Activated CD4-positive, alpha-beta T cell treated with anti-CD3 and anti-CD28 coated beads, Interleukin-2, amount 50 U/mL, for 1 hour (primary cell): ENCODE measurements at regions not wholly inside any gene's neighbourhood (a gene's known extent, or its start where the extent isn't known, plus 50 kb on each side); places are given as distances from the start of the nearest gene placed in this dataset.

Experiments
- DNase-seq: peaks from one replicate; pipeline ENCODE4 v3.0.0-alpha.2; 2020

DNA sequence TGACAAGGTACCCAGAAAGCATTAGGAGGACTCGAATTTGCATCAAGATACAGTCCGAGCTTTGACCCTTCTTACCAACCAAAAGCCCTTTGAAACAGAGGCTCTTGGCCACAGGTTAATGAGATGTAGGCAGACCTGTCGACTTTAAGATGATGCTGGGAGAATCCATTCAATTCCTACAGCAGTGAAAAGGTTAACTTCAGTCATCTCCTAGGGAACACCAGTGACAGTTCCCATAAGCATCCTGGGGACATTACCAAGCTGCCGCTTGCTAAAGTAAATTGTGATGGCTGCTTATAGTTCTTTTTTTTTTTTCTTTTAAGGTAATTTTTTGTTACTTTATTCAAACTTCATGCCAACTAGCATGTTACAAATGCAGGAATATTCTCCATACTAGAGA lies 379.3 kb downstream of the SOX11 start:
- DNase-seq = no peak

- no peak for DNase-seq
These were observed 380.1 kb downstream of the SOX11 start for GRCh38 chr2:6072276-6072675.

DNA sequence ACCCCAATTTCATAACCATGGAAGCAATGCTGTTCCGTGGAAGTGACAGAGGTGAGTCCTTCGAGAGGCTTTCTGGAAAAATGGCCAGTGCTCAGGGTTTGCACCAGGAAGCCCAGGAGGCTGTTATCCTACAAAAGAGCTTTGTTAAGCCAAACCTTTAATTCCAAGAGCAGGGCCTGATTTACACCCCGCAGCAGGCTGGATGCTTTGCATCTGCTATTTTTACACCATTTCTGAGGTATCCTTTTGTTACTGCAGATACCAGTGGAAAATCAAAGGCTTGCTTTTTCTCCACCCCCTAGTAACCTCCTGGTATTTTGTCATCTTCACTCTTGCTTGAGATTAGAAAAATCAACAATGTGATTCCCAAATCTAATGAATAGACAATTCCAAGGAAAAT lies 380.6 kb downstream of the SOX11 start:
- no peak for DNase-seq

- no peak for DNase-seq
These were observed 381.3 kb downstream of the SOX11 start for GRCh38 chr2:6073191-6074088.

DNA sequence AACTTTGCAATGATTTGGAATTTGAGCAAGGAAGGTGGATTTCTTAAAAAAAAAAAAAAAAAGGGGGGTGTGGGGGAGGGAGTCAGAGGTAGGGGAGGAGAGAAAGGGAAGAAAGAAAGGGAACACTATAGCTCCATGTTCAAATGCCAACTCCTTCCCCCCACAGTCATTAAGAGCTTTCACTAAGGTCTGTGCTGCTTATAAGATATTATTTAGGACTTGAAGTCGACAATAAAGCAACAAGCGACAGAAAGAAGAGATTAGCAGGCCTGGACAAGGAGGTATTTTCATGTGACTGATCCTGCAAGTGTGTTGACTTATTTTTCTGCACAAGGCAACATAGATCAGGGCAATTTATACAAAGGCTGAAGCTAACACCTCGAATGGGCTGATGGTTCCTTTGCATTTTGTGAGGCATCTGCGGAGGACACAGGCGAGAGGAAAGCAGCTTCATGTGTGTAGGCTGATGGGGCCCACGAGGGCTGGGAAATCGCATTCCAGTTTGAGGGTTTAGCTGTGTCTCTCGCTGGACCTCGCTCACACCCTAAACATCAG lies 382.0 kb downstream of the SOX11 start:
- no peak for DNase-seq

DNA sequence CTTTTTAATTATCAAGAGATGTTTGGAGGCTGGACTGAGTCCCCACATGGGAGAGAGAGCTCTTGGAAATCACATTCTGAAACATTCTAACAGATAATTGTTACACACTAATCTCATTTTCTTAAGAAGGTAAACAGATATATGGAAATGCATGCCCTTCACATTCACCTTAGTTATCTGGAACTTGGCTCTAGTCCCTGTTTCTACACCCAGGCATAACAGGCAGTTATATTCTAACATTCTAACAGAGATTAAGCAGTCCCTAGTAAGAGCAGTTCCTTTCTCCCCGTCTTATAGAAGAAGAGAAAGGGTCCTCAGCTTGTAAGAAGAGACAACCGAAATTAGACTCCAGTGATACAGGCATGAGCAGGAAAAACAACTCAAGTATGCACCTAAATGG lies 385.4 kb downstream of the SOX11 start:
- DNase-seq = no peak

DNA sequence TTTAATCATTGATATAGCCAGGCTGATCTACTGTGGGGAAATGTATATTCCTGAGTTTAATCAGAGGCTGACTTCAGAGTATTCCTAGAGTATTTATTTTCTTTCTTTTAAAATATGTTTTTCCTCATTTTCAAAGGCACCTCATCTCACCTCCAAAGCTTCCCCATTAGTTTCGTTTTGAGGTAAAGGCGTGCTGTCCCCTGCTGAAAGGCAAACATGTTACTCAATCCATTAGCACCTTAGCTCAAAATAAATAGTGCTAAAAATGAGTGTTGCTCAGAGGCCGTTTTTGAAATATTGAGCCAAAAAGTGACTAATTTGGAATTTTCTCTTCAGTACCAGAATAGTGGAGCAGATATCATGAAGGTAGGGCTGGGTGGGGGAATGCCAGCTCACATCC lies 386.2 kb downstream of the SOX11 start:
- DNase-seq = no peak

GRCh38 chr2:6079405-6079804 lies 387.2 kb downstream of the SOX11 start:
- DNase-seq = no peak

- no peak for DNase-seq
These were observed 389.0 kb downstream of the SOX11 start for GRCh38 chr2:6080932-6081753.

- no peak for DNase-seq
These were observed 389.9 kb downstream of the SOX11 start for GRCh38 chr2:6081955-6082624.

- no peak for DNase-seq
These were observed 390.4 kb downstream of the SOX11 start for GRCh38 chr2:6082625-6083018.

DNA sequence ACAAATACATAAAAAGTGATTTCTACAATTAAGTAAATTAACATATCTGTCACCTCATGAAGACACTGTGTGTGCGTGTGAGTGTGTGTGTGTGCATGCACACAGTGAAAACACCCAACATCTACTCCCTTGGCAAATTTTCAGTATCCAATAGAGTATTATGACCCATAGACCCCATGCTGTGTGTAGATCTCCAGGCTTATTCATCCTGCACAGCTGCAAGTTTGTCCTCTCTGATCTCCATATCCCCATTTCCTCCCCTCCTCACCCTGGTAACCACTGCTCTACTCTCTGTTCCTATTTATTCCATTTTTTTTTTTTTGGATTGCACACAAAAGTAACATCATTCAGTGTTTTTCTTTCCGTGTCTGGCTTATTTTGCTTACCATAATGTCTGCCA lies 391.0 kb downstream of the SOX11 start:
- no peak for DNase-seq

DNA sequence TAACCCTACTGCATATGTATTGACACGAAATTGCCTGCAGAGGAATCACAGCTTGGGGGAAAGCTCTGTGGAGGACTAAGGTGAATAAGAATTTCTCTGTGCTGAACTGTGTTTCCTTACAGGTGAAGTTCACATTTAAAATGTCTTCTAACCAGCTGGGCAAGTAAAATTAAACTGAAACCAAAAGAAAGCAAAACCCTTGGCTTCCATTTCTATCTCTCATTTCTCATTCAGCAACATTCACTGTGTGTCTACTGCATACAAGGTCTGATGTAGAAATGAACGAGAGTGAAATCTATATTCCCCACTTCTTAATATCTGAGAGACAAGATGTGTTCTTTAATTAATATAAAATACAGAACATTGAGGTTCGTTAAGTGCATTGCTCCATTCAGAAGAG lies 397.3 kb downstream of the SOX11 start:
- no peak for DNase-seq

GRCh38 chr2:6103372-6103771 lies 411.2 kb downstream of the SOX11 start:
- DNase-seq = no peak

- no peak for DNase-seq
These were observed 411.8 kb downstream of the SOX11 start for GRCh38 chr2:6103949-6104348.

DNA sequence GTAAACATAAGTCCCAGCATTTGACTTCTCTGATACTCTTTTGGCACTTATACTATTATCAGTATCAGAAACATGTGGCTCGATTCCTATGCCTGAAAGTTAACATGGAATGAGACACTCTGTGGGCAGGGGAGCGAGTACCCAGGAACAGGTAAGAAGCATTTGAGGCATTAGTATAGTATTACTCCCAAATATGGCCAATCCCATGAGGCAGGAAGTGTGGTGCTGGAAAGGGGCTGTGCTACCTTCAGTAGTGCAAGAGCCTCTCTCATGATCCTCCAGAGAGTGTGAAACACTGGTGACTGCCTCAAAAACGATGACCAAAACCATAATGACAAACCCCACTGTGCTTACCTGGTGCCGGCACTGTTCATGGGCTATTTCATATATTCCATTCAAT lies 415.1 kb downstream of the SOX11 start:
- DNase-seq = no peak

GRCh38 chr2:6109831-6110230 lies 417.6 kb downstream of the SOX11 start:
- DNase-seq = no peak

- DNase-seq = no peak
These were observed 419.6 kb downstream of the SOX11 start for GRCh38 chr2:6111781-6112261.

GRCh38 chr2:6113786-6114185 lies 421.6 kb downstream of the SOX11 start:
- no peak for DNase-seq

DNA sequence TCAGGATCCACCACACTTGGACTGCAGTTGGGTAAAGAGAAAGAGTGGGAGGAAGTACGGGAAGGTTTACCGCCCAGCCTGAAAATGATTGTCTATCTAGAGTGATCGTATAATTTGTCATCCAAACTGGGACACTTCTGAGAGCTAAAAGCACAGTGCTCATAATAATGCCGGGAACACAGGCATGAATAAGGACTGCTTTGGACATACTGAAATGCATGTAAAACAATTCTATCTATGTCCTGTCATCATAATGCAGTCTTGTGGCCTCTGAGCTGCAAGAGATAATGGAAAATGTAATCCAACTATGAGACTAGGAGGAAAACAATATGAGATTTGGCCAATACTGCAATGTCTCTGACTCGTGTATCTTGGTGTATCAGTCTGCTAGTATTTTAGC lies 435.5 kb downstream of the SOX11 start:
- DNase-seq = no peak

GRCh38 chr2:6139142-6139541 lies 447.0 kb downstream of the SOX11 start:
- DNase-seq = no peak

DNA sequence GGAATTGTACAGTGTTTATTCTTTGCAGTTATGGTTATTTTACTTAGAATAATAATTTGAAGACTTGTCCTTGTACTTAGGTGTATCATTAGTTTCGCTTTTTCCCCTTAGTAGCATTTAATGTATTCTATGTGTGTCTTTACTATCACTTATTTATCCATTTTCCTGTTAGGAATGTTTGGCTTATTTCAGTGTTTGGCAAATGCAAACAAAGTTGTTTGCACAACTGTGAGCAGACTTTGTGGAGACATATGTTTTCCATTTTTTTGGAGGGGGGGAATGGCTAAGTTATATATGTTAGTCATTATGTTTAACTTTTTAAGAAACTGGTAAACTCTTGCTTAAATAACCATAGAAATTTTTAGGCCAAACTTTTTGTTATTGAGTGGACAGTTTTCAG lies 447.7 kb downstream of the SOX11 start:
- no peak for DNase-seq

- DNase-seq = no peak
These were observed 448.3 kb downstream of the SOX11 start for GRCh38 chr2:6140509-6140908.
